ENCODE measurements at regions not wholly inside any gene's neighbourhood (a gene's known extent, or its start where the extent isn't known, plus 50 kb on each side); places are given as distances from the start of the nearest gene placed in this dataset.

- Histone ChIP-seq H3K36me3 (no peaks in the 10 kb centered on the region), H3K9me3 (no peaks in the 10 kb centered on the region), H3K27ac (no peak overlapping the region), H3K4me1 (peaks cover 0 to 8% (median 4%) of the 10 kb centered on the region in 4 donors), H3K4me3 (no peak overlapping the region), H3K27me3 (no peaks in the 10 kb centered on the region)
- no peak for TF ChIP-seq POLR2AphosphoS5 (IDR thresholded peaks at IDR 0.05)
- no peak for TF ChIP-seq EP300 (IDR thresholded peaks at IDR 0.05)
- TF ChIP-seq POLR2A (IDR thresholded peaks at IDR 0.05): no peak
- TF ChIP-seq CTCF (IDR thresholded peaks at IDR 0.05): no peak
- WGBS, 2 donors: 64 to 66% methylated on average over 3 of the region's 3 CpGs
- ATAC-seq (ENCODE audit: low FRiP score in 2 of 2) (no peak), DNase-seq (no peak)
These were observed 384.9 kb downstream of the KCNRG start for GRCh38 chr13:50400035-50400726.

- Histone ChIP-seq H3K4me3 (no peak overlapping the region), H3K27me3 (no peaks in the 10 kb centered on the region), H3K4me1 (peaks cover 0 to 8% (median 4%) of the 10 kb centered on the region in 4 donors), H3K9me3 (no peaks in the 10 kb centered on the region), H3K36me3 (no peaks in the 10 kb centered on the region), H3K27ac (no peak overlapping the region)
- DNase-seq (no peak), ATAC-seq (ENCODE audit: low FRiP score in 2 of 2) (peak in 1 of 2 donors; percentile 57)
- WGBS, 2 donors: 86 to 89% methylated on average over 1 of the region's 1 CpG
- TF ChIP-seq POLR2AphosphoS5 (IDR thresholded peaks at IDR 0.05) (no peak), CTCF (IDR thresholded peaks at IDR 0.05) (no peak), POLR2A (IDR thresholded peaks at IDR 0.05) (no peak), EP300 (IDR thresholded peaks at IDR 0.05) (no peak)
These were observed 385.8 kb downstream of the KCNRG start for GRCh38 chr13:50401049-50401505.

GRCh38 chr13:50401721-50402465 lies 386.6 kb downstream of the KCNRG start:
- Histone ChIP-seq H3K4me1 (peaks cover 0 to 8% (median 4%) of the 10 kb centered on the region in 4 donors), H3K9me3 (no peaks in the 10 kb centered on the region), H3K27me3 (no peaks in the 10 kb centered on the region), H3K36me3 (no peaks in the 10 kb centered on the region), H3K27ac (no peak overlapping the region), H3K4me3 (no peak overlapping the region)
- DNase-seq (no peak), ATAC-seq (ENCODE audit: low FRiP score in 2 of 2) (peak in 1 of 2 donors; percentile 70)
- 81 to 85% methylated on average over 3 of the region's 3 CpGs for whole genome bisulfite sequencing, 2 donors
- TF ChIP-seq EP300 (IDR thresholded peaks at IDR 0.05) (no peak), POLR2A (IDR thresholded peaks at IDR 0.05) (no peak), CTCF (IDR thresholded peaks at IDR 0.05) (no peak), POLR2AphosphoS5 (IDR thresholded peaks at IDR 0.05) (no peak)

- DNase-seq (peak in 1 of 2 donors; percentile 57), ATAC-seq (ENCODE audit: low FRiP score in 2 of 2) (peak; percentile 34 to 63)
- H3K4me3 ChIP-seq: no peak overlapping the region
- no peak overlapping the region for H3K27ac ChIP-seq
- 40 to 47% methylated on average over 1 of the region's 1 CpG for WGBS, 2 donors
- H3K4me1 ChIP-seq: peaks cover 0 to 8% (median 4%) of the 10 kb centered on the region in 4 donors
- TF ChIP-seq CTCF (IDR thresholded peaks at IDR 0.05): no peak
- no peaks in the 10 kb centered on the region for H3K9me3 ChIP-seq
- H3K27me3 ChIP-seq: no peaks in the 10 kb centered on the region
- H3K36me3 ChIP-seq: no peaks in the 10 kb centered on the region
These were observed 388.1 kb downstream of the KCNRG start for GRCh38 chr13:50403311-50403710.
